22Rv1 (cell line): ENCODE measurements at regions not wholly inside any gene's neighbourhood (a gene's known extent, or its start where the extent isn't known, plus 50 kb on each side); places are given as distances from the start of the nearest gene placed in this dataset.

Source experiments
- ZFX ChIP-seq: fragments of 450-650 bp; IDR thresholded peaks from 2 replicates; pipeline ENCODE4 v1.6.1; 2017; ENCODE audit warnings: antibody characterized with exemption, borderline replicate concordance
- TF ChIP-seq, protein P1 (sequence below): fragments of 450-650 bp; IDR thresholded peaks from 2 replicates; pipeline ENCODE4 v1.5.1; 2017; ENCODE audit warnings: mild to moderate bottlenecking

GRCh38 chr1:244327533-244327932, 124.2 kb downstream of the ADSS2 start:
- TF ChIP-seq, protein P1, sequence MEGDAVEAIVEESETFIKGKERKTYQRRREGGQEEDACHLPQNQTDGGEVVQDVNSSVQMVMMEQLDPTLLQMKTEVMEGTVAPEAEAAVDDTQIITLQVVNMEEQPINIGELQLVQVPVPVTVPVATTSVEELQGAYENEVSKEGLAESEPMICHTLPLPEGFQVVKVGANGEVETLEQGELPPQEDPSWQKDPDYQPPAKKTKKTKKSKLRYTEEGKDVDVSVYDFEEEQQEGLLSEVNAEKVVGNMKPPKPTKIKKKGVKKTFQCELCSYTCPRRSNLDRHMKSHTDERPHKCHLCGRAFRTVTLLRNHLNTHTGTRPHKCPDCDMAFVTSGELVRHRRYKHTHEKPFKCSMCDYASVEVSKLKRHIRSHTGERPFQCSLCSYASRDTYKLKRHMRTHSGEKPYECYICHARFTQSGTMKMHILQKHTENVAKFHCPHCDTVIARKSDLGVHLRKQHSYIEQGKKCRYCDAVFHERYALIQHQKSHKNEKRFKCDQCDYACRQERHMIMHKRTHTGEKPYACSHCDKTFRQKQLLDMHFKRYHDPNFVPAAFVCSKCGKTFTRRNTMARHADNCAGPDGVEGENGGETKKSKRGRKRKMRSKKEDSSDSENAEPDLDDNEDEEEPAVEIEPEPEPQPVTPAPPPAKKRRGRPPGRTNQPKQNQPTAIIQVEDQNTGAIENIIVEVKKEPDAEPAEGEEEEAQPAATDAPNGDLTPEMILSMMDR: no peak
- no peak for TF ChIP-seq ZFX
